NCI-H524 treated with DMSO at 0.1 percent for 48 hours (cell line): ENCODE measurements at regions not wholly inside any gene's neighbourhood (a gene's known extent, or its start where the extent isn't known, plus 50 kb on each side); places are given as distances from the start of the nearest gene placed in this dataset.

Experiments
- DNase-seq: peaks from one replicate; lab custom pipeline; 2025; lab: John Stamatoyannopoulos, UW

- DNase-seq, result no peak
These were observed 1783.5 kb upstream of the WWC1 start for GRCh38 chr5:166507810-166508425.

- no peak for DNase-seq
These were observed 1782.4 kb upstream of the WWC1 start for GRCh38 chr5:166509085-166509484.

GRCh38 chr5:166517976-166518375 is 1773.5 kb upstream of the WWC1 start:
- DNase-seq, result no peak

- no peak for DNase-seq
These were observed 1768.2 kb upstream of the WWC1 start for GRCh38 chr5:166523206-166523605.

- DNase-seq, result no peak
These were observed 1762.2 kb upstream of the WWC1 start for GRCh38 chr5:166529200-166529599.

GRCh38 chr5:166532456-166533220 is 1758.8 kb upstream of the WWC1 start:
- no peak for DNase-seq

- DNase-seq, result no peak
These were observed 1755.8 kb upstream of the WWC1 start for GRCh38 chr5:166535641-166536040.

- no peak for DNase-seq
These were observed 1751.3 kb upstream of the WWC1 start for GRCh38 chr5:166540156-166540555.

GRCh38 chr5:166551384-166551783 is 1740.1 kb upstream of the WWC1 start:
- no peak for DNase-seq

GRCh38 chr5:166553778-166554177 is 1737.7 kb upstream of the WWC1 start:
- DNase-seq, result no peak

GRCh38 chr5:166561759-166562158 is 1729.7 kb upstream of the WWC1 start:
- no peak for DNase-seq

- no peak for DNase-seq
These were observed 1729.2 kb upstream of the WWC1 start for GRCh38 chr5:166562246-166562645.

- DNase-seq, result no peak
These were observed 1724.7 kb upstream of the WWC1 start for GRCh38 chr5:166566725-166567124.

- no peak for DNase-seq
These were observed 1720.6 kb upstream of the WWC1 start for GRCh38 chr5:166570865-166571264.

GRCh38 chr5:166571668-166572067 is 1719.8 kb upstream of the WWC1 start:
- no peak for DNase-seq

GRCh38 chr5:166576323-166576722 is 1715.1 kb upstream of the WWC1 start:
- no peak for DNase-seq

GRCh38 chr5:166581826-166582225 is 1709.6 kb upstream of the WWC1 start:
- DNase-seq, result no peak

- DNase-seq, result no peak
These were observed 1709.0 kb upstream of the WWC1 start for GRCh38 chr5:166582416-166582815.

GRCh38 chr5:166594567-166594966 is 1696.9 kb upstream of the WWC1 start:
- no peak for DNase-seq

GRCh38 chr5:166595274-166595951 is 1696.0 kb upstream of the WWC1 start:
- DNase-seq, result peak; percentile 82

- DNase-seq, result peak; percentile 57
These were observed 1695.4 kb upstream of the WWC1 start for GRCh38 chr5:166596043-166596442.

GRCh38 chr5:166602271-166602670 is 1689.2 kb upstream of the WWC1 start:
- DNase-seq, result no peak

- no peak for DNase-seq
These were observed 1673.9 kb upstream of the WWC1 start for GRCh38 chr5:166617507-166617906.
